Activated naive CD8-positive, alpha-beta T cell treated with anti-CD3 and anti-CD28 coated beads, Interleukin-2, amount 50 U/mL, for 24 hours (primary cell): ENCODE measurements at regions not wholly inside any gene's neighbourhood (a gene's known extent, or its start where the extent isn't known, plus 50 kb on each side); places are given as distances from the start of the nearest gene placed in this dataset.

Experiments used
- ATAC-seq: fragments of 150-1000 bp; cut with Tn5 transposase; one replicate; pipeline ENCODE4 v1.10.0; 2021
- DNase-seq: peaks from one replicate; pipeline ENCODE4 v3.0.0; 2021
- H3K27ac Mint-ChIP-seq: one replicate; pipeline ENCODE4 v1.8.0; 2021; ENCODE audit warnings: mild to moderate bottlenecking, mixed read lengths
- H3K27me3 Mint-ChIP-seq: one replicate; pipeline ENCODE4 v1.8.0; 2021; ENCODE audit warnings: mixed read lengths
- H3K36me3 Mint-ChIP-seq: one replicate; pipeline ENCODE4 v1.8.0; 2021; ENCODE audit warnings: low read depth, mixed read lengths
- H3K4me1 Mint-ChIP-seq: one replicate; pipeline ENCODE4 v1.8.0; 2021; ENCODE audit warnings: mixed read lengths
- H3K4me3 Mint-ChIP-seq: one replicate; pipeline ENCODE4 v1.8.0; 2021; ENCODE audit warnings: mild to moderate bottlenecking, moderate library complexity, mixed read lengths
- H3K9me3 Mint-ChIP-seq: one replicate; pipeline ENCODE4 v1.8.0; 2021; ENCODE audit warnings: mixed read lengths

DNA sequence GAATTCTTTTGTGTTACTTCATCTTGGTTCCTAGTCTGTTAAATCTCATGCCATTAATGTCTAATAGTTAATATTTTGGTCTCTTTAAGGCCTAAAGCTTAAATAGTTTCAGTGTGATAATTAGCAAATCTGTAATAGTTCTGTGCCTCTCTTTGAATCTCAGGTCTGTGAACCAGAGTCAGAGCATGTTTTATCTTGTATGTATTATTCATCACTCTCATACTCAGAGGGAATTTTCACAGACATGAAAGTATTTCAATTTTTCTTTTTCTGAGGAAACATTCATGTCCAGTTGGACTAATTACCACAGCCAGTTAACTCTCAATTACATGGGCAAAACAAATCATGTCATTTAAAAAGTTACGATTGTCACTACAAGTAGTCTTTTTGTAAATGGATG, 931.9 kb upstream of the SLC39A10 start:
- H3K27me3 Mint-ChIP-seq, result no peaks in the 10 kb centered on the region
- no peak overlapping the region for H3K4me3 Mint-ChIP-seq
- DNase-seq, result no peak
- ATAC-seq, result no peak
- no peak overlapping the region for H3K27ac Mint-ChIP-seq
- H3K4me1 Mint-ChIP-seq, result no peaks in the 10 kb centered on the region
- no peaks in the 10 kb centered on the region for H3K36me3 Mint-ChIP-seq
- H3K9me3 Mint-ChIP-seq, result no peaks in the 10 kb centered on the region

DNA sequence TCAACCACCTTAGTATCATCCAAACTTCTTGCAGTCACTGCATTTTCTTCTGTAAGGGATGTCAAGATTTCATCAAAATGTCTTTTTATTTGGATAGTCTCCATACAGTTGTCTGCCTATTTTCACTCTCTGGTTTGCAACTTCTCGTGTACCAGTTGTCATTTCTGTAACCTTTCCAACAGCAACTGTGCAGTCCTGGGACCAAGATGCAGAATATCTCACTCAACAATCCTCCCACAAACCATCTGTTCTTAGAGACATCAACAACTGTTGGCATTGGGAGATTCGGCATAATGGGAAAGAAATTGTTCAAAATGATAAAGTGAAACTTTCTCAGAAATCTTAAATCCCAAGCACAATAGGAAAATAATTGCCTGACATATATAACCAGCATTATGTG, 933.6 kb upstream of the SLC39A10 start:
- Mint-ChIP-seq H3K27ac (no peak overlapping the region), H3K4me3 (no peak overlapping the region), H3K36me3 (no peaks in the 10 kb centered on the region), H3K27me3 (no peaks in the 10 kb centered on the region), H3K9me3 (no peaks in the 10 kb centered on the region), H3K4me1 (no peaks in the 10 kb centered on the region)
- DNase-seq, result no peak
- no peak for ATAC-seq

DNA sequence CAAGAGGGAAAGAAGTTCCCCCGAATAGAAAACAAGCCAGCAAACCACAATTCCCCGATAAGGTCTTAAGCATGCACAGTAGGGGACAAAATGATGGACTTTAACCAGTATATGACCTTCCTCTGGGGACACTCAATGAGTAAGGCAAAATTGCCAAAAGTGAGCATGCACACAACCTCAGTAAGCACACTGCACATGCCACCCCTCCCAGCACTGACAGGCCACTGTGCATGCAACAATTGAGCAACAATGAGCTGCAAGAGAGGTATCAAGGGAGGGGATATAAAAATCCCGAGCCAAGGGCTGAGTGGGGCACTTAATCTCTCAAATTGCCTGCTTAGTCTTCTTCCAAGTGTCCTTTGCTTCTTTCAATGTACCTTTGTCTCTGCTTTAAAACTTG, 935.8 kb upstream of the SLC39A10 start:
- ATAC-seq (no peak), DNase-seq (no peak)
- H3K4me3 Mint-ChIP-seq, result no peak overlapping the region
- no peaks in the 10 kb centered on the region for H3K4me1 Mint-ChIP-seq
- no peaks in the 10 kb centered on the region for H3K9me3 Mint-ChIP-seq
- no peak overlapping the region for H3K27ac Mint-ChIP-seq
- H3K27me3 Mint-ChIP-seq, result no peaks in the 10 kb centered on the region
- H3K36me3 Mint-ChIP-seq, result no peaks in the 10 kb centered on the region

DNA sequence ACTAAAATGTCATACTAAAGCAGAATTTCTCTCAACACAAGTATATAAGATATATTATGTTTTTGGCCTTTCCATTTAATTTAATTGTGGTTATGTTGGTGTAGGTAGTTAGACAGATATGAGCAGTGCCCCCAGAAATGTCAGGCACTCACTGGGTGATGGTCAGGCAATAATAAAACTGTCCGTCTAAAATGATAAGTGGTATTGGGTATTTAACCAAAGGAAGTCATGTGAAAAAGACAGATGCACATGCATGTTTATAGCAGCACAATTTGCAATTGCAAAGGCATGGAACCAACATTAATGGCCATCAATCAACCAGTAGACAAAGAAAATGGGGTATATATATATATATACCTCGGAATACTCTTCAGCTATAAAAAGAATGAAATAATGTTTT, 936.6 kb upstream of the SLC39A10 start:
- ATAC-seq (no peak), DNase-seq (no peak)
- Mint-ChIP-seq H3K4me3 (no peak overlapping the region), H3K9me3 (no peaks in the 10 kb centered on the region), H3K27ac (no peak overlapping the region), H3K4me1 (no peaks in the 10 kb centered on the region), H3K27me3 (no peaks in the 10 kb centered on the region), H3K36me3 (no peaks in the 10 kb centered on the region)

DNA sequence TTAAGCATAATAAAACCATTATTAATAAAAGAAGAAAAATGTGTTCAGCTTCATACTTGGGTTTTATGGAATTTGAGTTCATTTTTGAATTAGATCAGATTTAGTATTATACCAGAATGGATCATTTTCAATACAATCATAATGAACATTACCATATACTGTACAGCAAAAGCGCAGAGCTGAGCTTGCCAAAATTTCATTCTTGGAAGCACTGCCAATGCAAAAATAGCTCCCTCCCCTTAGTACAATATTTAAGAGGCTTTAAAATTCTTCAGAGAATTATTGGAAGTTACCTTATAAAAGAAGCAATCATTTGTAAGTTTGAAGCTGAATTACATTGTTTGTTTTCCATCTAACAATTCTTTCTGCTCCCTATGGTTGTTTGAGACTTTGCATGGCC, 938.1 kb upstream of the SLC39A10 start:
- H3K9me3 Mint-ChIP-seq, result peaks cover 1% of the 10 kb centered on the region
- H3K27me3 Mint-ChIP-seq, result no peaks in the 10 kb centered on the region
- no peaks in the 10 kb centered on the region for H3K4me1 Mint-ChIP-seq
- DNase-seq, result no peak
- no peak for ATAC-seq
- no peak overlapping the region for H3K4me3 Mint-ChIP-seq
- no peak overlapping the region for H3K27ac Mint-ChIP-seq
- H3K36me3 Mint-ChIP-seq, result no peaks in the 10 kb centered on the region

DNA sequence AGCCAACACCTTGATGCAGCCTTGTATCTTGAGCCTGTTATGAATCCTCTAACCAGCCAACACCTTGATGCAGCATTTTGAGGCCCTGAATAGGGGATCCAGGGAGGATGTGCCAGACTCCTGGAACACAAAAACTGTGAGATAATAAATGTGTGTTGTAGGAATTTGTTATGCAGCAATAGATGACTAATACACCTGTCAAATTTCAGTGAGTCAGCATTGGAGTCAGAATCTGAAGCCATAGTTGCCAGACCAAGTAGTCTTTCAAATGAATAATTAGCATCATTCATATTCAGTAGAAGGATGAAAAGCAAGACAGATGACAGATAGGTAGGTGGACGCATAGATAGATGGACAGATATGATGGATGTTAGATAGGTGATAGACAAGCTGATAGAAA, 942.5 kb upstream of the SLC39A10 start:
- ATAC-seq, result no peak
- Mint-ChIP-seq H3K4me3 (no peak overlapping the region), H3K27me3 (no peaks in the 10 kb centered on the region), H3K4me1 (no peaks in the 10 kb centered on the region), H3K9me3 (peaks cover 7% of the 10 kb centered on the region), H3K27ac (no peak overlapping the region), H3K36me3 (no peaks in the 10 kb centered on the region)
- no peak for DNase-seq

DNA sequence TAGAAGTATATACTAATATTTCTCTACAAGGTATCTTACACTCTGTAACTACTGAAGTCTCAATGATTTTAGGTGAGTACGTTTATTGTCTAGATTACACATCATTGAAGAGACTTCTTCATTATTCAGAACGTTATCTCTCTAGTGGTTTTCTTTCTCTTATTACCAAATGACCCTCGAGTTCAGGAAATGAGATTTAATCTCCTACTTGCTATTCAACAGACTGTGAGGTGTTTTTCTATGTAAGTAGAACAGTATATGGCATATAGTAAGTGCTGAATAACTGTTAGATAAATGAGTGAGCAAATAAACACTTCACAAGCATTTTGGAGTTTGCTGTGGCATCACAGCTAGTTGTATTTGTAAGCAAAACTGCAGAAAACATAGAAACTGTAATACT, 947.2 kb upstream of the SLC39A10 start:
- Mint-ChIP-seq H3K4me3 (no peak overlapping the region), H3K9me3 (peaks cover 12% of the 10 kb centered on the region), H3K36me3 (no peaks in the 10 kb centered on the region), H3K27me3 (no peaks in the 10 kb centered on the region), H3K27ac (no peak overlapping the region), H3K4me1 (no peaks in the 10 kb centered on the region)
- ATAC-seq, result no peak
- no peak for DNase-seq

DNA sequence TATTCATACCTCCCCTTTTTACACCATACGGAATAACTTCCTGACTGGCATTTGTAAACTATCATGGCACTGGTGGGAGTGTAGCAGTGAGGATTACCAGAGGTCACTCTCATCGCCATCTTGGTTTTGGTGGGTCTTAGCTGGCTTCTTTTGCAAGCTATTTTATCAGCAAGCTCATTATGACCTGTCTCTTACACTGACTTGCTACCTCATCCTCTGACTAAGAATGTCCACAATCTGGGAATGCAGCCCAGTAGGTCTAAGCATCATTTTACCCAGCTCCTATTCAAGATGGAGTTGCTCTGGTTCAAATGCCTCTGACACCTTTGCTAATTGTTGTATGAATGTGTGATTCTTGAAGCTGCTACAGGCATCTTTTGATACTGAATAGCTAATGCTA, 950.8 kb upstream of the SLC39A10 start:
- no peaks in the 10 kb centered on the region for H3K4me1 Mint-ChIP-seq
- no peaks in the 10 kb centered on the region for H3K36me3 Mint-ChIP-seq
- peaks cover 4% of the 10 kb centered on the region for H3K9me3 Mint-ChIP-seq
- no peak overlapping the region for H3K4me3 Mint-ChIP-seq
- H3K27me3 Mint-ChIP-seq, result no peaks in the 10 kb centered on the region
- DNase-seq, result no peak
- H3K27ac Mint-ChIP-seq, result no peak overlapping the region
- ATAC-seq, result no peak

DNA sequence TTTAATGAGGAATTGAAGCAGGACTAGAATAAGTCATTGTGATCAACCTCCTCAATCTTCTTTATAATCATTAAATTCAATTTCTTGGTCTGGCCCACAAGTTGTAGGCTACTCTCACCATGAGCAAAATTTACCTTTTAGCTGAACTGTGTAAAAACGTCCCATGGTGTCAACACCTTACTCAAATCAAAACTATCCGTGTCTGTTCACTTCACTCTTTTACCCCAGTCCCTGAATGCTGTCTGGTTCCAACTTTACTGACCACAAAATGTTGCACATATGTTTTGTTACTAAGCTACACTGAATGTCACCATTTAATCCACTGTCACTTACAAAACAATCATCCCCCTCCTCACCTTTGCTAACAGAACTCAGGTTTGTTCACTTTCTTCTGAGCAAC, 951.6 kb upstream of the SLC39A10 start:
- no peaks in the 10 kb centered on the region for H3K36me3 Mint-ChIP-seq
- H3K27ac Mint-ChIP-seq, result no peak overlapping the region
- no peak overlapping the region for H3K4me3 Mint-ChIP-seq
- DNase-seq (no peak), ATAC-seq (no peak)
- H3K9me3 Mint-ChIP-seq, result peaks cover 4% of the 10 kb centered on the region
- no peaks in the 10 kb centered on the region for H3K27me3 Mint-ChIP-seq
- no peaks in the 10 kb centered on the region for H3K4me1 Mint-ChIP-seq

DNA sequence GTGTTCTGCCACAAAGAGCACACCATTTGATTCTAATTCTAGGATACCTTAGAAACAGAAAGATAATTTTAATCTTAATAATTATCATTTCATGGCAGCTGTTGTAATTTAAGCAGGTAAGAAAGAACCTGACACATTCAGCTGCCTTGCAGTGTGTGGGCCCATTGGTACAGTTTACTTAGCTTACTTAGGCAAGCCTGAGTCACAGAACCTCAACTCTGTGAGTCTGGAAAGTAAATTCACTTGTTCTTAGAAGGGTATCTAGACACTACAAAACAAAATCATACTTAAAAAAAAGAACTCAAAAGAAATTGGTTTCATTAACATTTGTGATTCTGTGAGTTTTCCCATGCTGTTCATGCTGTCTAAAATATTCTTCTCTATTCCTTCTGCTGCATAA, 956.3 kb upstream of the SLC39A10 start:
- Mint-ChIP-seq H3K36me3 (no peaks in the 10 kb centered on the region), H3K27ac (no peak overlapping the region), H3K4me1 (no peaks in the 10 kb centered on the region), H3K4me3 (no peak overlapping the region), H3K9me3 (no peaks in the 10 kb centered on the region), H3K27me3 (no peaks in the 10 kb centered on the region)
- ATAC-seq (no peak), DNase-seq (no peak)

DNA sequence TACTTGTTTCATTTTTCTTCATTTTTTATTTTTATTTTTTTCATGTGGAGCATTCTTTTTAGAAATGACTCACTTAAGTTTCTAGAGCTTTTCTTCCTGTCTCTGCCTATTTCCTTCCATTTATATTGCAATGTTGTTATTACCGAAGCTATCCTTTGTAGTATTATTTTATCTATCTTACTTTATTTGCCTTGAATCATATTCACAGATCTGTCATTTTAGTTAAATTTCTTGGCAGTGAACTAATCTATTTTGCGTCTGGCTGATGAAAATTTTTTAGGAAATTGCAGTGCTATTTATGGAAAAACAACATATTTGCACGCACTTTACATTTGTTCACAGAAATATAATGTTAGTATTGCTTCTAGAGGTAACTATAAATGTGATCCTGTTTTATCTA, 956.9 kb upstream of the SLC39A10 start:
- Mint-ChIP-seq H3K27me3 (no peaks in the 10 kb centered on the region), H3K4me1 (no peaks in the 10 kb centered on the region), H3K27ac (no peak overlapping the region), H3K36me3 (no peaks in the 10 kb centered on the region), H3K4me3 (no peak overlapping the region), H3K9me3 (no peaks in the 10 kb centered on the region)
- ATAC-seq (no peak), DNase-seq (no peak)

DNA sequence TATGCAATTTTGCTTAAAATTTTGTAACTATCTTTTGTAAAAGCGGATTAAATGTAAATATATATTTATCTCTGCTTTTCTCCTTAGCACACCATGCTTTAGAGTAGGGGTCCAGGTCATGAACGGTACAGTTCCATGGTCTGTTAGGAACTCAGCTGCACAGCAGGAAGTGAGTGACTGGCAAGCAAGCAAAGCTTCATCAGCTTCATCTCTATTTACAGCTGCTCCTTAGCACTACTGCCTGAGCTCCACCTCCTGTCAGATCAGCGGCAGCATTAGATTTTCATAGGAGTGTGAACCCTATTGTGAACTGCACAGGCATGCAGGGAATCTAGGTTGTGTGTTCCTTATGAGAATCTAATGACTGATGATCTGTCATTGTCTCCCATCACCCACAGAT, 959.0 kb upstream of the SLC39A10 start:
- Mint-ChIP-seq H3K4me1 (no peaks in the 10 kb centered on the region), H3K27me3 (no peaks in the 10 kb centered on the region), H3K4me3 (no peak overlapping the region), H3K9me3 (no peaks in the 10 kb centered on the region), H3K27ac (no peak overlapping the region), H3K36me3 (no peaks in the 10 kb centered on the region)
- DNase-seq, result no peak
- ATAC-seq, result no peak

DNA sequence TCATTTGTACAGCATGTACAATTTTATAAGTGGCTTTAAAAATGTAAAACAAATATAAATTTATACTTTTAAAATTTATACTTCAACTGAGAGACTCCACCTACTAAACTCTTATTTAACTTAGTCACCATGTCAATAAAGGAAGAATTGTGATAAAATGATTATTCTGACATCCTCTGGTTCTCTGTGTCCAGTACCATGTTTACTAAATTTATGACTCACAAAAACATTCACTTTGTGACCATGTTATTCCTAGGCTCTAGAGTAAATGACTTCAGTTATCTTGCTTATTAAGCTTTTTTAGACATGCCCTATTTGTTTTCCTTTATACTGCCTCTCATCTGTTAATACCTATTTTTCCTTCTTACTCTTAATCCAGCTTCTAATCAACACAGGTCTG, 959.6 kb upstream of the SLC39A10 start:
- no peaks in the 10 kb centered on the region for H3K4me1 Mint-ChIP-seq
- no peaks in the 10 kb centered on the region for H3K9me3 Mint-ChIP-seq
- ATAC-seq (no peak), DNase-seq (no peak)
- no peaks in the 10 kb centered on the region for H3K36me3 Mint-ChIP-seq
- no peak overlapping the region for H3K4me3 Mint-ChIP-seq
- H3K27ac Mint-ChIP-seq, result no peak overlapping the region
- H3K27me3 Mint-ChIP-seq, result no peaks in the 10 kb centered on the region

DNA sequence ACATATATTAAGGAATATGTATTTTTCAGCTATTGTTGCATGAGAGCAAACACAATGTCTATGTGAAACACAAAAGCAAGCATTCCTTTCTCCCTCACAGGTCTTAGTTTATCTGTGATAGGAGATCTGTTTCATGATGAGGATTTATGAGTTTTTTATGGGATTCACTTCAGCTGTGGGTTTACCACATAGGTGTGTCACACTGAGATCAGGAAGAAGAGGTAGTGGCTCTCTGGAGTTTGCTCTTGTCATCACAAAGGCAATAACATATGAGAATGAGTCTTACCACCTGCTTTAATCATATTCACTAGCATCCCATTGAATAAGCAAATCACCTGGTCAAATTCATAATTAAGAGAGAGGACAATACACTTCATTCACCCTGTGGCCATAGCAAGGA, 960.3 kb upstream of the SLC39A10 start:
- Mint-ChIP-seq H3K4me1 (no peaks in the 10 kb centered on the region), H3K27me3 (no peaks in the 10 kb centered on the region), H3K4me3 (no peak overlapping the region), H3K36me3 (no peaks in the 10 kb centered on the region), H3K9me3 (no peaks in the 10 kb centered on the region), H3K27ac (no peak overlapping the region)
- ATAC-seq (no peak), DNase-seq (no peak)

DNA sequence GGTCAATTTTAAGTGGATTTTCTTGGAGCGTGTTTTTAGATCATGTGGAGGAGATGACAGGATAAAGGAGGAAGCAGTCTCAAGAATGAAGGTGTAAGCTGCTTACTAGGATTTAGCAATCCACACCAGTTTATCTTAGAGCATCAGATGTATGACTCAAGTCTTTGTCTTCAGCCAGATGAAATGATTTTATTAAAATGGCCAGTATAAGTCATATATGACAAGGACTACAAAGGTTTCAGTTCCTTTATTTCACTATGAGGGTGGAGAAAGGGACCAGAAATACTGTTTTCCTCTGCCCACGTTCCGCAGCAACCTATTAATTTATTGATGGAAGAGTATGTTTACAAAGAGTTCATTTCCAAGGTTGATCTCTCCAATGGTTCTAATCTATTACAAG, 970.5 kb upstream of the SLC39A10 start:
- Mint-ChIP-seq H3K36me3 (no peaks in the 10 kb centered on the region), H3K27me3 (peaks cover 2% of the 10 kb centered on the region), H3K4me1 (no peaks in the 10 kb centered on the region), H3K27ac (no peak overlapping the region), H3K4me3 (no peak overlapping the region), H3K9me3 (no peaks in the 10 kb centered on the region)
- ATAC-seq (no peak), DNase-seq (no peak)

DNA sequence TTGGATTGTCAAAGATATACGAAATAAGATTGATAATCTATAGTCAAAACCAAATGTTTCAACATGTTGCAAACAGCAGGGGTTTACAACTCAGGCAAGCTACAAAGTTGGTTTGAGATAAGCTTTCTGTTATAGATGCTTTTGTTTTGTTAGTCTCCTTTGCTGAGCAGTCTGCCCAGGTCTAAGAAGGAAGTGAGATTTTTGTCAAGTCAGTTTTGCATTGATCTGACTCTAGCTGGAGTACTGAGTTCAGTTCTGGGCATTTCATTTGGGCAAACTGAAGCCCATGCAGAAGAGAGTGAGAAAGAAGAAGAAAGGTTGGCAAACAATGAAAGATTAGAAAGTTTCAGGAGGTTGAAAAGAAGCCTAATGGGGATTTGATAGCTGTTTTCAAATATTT, 983.0 kb upstream of the SLC39A10 start:
- H3K36me3 Mint-ChIP-seq, result no peaks in the 10 kb centered on the region
- no peak for DNase-seq
- no peaks in the 10 kb centered on the region for H3K9me3 Mint-ChIP-seq
- no peak overlapping the region for H3K4me3 Mint-ChIP-seq
- no peak overlapping the region for H3K27ac Mint-ChIP-seq
- ATAC-seq, result no peak
- no peaks in the 10 kb centered on the region for H3K27me3 Mint-ChIP-seq
- H3K4me1 Mint-ChIP-seq, result no peaks in the 10 kb centered on the region
